Endodermal cell (in vitro differentiated cells): ENCODE measurements at regions not wholly inside any gene's neighbourhood (a gene's known extent, or its start where the extent isn't known, plus 50 kb on each side); places are given as distances from the start of the nearest gene placed in this dataset.

Experiments used
- DNase-seq: peaks from one replicate; pipeline ENCODE4 v3.0.0-alpha.2; 2017
- H3K27ac ChIP-seq: 2 replicates; pipeline ENCODE4 v1.5.1; 2013; ENCODE audit warnings: mild to moderate bottlenecking, low read depth, low read length, moderate library complexity
- H3K27me3 ChIP-seq: 2 replicates; pipeline ENCODE4 v1.6.1; 2013; ENCODE audit warnings: mild to moderate bottlenecking, low read length, moderate library complexity; ENCODE audit not compliant: insufficient read depth, control insufficient read depth, poor library complexity, severe bottlenecking
- H3K36me3 ChIP-seq: 2 replicates; pipeline ENCODE4 v1.7.0; 2013; ENCODE audit warnings: mild to moderate bottlenecking, low read length, moderate library complexity; ENCODE audit not compliant: control insufficient read depth, insufficient read depth
- H3K4me1 ChIP-seq: one replicate; pipeline ENCODE4 v1.7.0; 2013; ENCODE audit warnings: low read length; ENCODE audit not compliant: control insufficient read depth, insufficient read depth
- H3K4me3 ChIP-seq: 2 replicates; pipeline ENCODE4 v1.5.1; 2013; ENCODE audit warnings: mild to moderate bottlenecking, low read length, moderate library complexity
- H3K9ac ChIP-seq: 2 replicates; pipeline ENCODE4 v1.6.1; 2013; ENCODE audit warnings: mild to moderate bottlenecking, low read length, moderate library complexity; ENCODE audit not compliant: poor library complexity, severe bottlenecking; ENCODE audit errors: extremely low read depth
- H3K9me3 ChIP-seq: 2 replicates; pipeline ENCODE4 v1.6.1; 2013; ENCODE audit warnings: mild to moderate bottlenecking, low read length, moderate library complexity; ENCODE audit not compliant: control insufficient read depth
- H3K27ac Mint-ChIP-seq: 2 replicates; pipeline ENCODE4 v1.8.0; 2020; ENCODE audit warnings: mixed read lengths
- H3K27me3 Mint-ChIP-seq: 2 replicates; pipeline ENCODE4 v1.8.0; 2021; ENCODE audit warnings: mild to moderate bottlenecking, mixed read lengths; ENCODE audit not compliant: insufficient read depth
- H3K36me3 Mint-ChIP-seq: 2 replicates; pipeline ENCODE4 v1.8.0; 2020; ENCODE audit warnings: low read depth, mixed read lengths
- H3K4me1 Mint-ChIP-seq: 2 replicates; pipeline ENCODE4 v1.8.0; 2020; ENCODE audit warnings: mixed read lengths
- H3K4me3 Mint-ChIP-seq: 2 replicates; pipeline ENCODE4 v1.8.0; 2020; ENCODE audit warnings: mild to moderate bottlenecking, moderate library complexity, mixed read lengths
- H3K9me3 Mint-ChIP-seq: 2 replicates; pipeline ENCODE4 v1.8.0; 2020; ENCODE audit warnings: mild to moderate bottlenecking, mixed read lengths
- CTCF ChIP-seq: fragments of 200-600 bp; sonication (generic); conservative IDR thresholded peaks from 2 replicates; pipeline ENCODE4 v1.5.0; 2021; ENCODE audit warnings: antibody characterized with exemption, mild to moderate bottlenecking
- WGBS, 2 experiments: methylation state at CpG; one replicate each; pipeline versions ENCODE4 v1.1.5 to v1.1.7; 2013; ENCODE audit warnings: missing lambda C conversion rate in 2 of 2, mixed read lengths in 1 of 2; ENCODE audit not compliant: insufficient coverage in 1 of 2, insufficient read length in 1 of 2; 5-methylcytosine and 5-hydroxymethylcytosine counted together

DNA sequence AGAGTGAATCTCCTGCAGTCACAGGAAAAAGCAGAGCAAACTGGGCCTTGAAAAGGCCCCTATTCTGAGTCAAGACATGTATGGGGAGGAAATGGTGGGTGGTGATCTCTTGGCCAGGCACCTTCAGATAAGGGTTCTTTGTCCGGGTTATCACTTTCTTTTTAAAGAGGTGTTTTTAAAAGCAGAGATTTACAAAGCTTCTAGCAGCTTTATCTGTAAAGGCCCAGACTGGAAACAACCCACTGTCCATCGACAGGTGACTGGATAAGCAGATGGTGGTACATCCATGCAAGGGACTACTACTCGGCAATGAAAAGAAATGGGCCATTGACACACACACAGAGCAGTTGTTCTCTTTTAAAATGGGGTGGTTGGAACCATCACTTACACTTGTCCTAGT is 596.7 kb upstream of the MKI67 start:
- Histone ChIP-seq H3K27me3 (no peaks in the 10 kb centered on the region), H3K36me3 (no peaks in the 10 kb centered on the region), H3K4me3 (peak overlapping the region; percentile 24), H3K4me1 (peaks cover 10% of the 10 kb centered on the region), H3K9me3 (peaks cover 22% of the 10 kb centered on the region), H3K9ac (no peak overlapping the region), H3K27ac (no peak overlapping the region)
- Mint-ChIP-seq H3K36me3 (no peaks in the 10 kb centered on the region), H3K27ac (no peak overlapping the region), H3K4me3 (no peak overlapping the region), H3K4me1 (peaks cover 12% of the 10 kb centered on the region), H3K27me3 (no peaks in the 10 kb centered on the region), H3K9me3 (peaks cover 14% of the 10 kb centered on the region)
- 91 to 100% methylated on average over 3 of the region's 3 CpGs for WGBS, 2 experiments
- DNase-seq: no peak
- TF ChIP-seq CTCF: no peak

- no peak overlapping the region for H3K4me3 Mint-ChIP-seq
- 92 to 95% methylated on average over 7 to 14 of the region's 14 CpGs for WGBS, 2 experiments
- H3K36me3 Mint-ChIP-seq: no peaks in the 10 kb centered on the region
Observed at GRCh38 chr10:128723631-128724205, 597.5 kb upstream of the MKI67 start.

GRCh38 chr10:128725531-128725930 is 599.3 kb upstream of the MKI67 start:
- H3K9ac ChIP-seq: no peak overlapping the region
- TF ChIP-seq CTCF: no peak
- no peaks in the 10 kb centered on the region for H3K36me3 ChIP-seq
- H3K9me3 ChIP-seq: peaks cover 22% of the 10 kb centered on the region
- WGBS, 2 experiments: 93% methylated on average over 2 of the region's 2 CpGs; no CpG with 5 or more reads in 1 of the 2 experiments
- H3K27me3 ChIP-seq: peaks cover 10% of the 10 kb centered on the region
- peaks cover 18% of the 10 kb centered on the region for H3K4me1 ChIP-seq
- H3K4me1 Mint-ChIP-seq: peaks cover 21% of the 10 kb centered on the region
- no peak overlapping the region for H3K27ac ChIP-seq
- H3K36me3 Mint-ChIP-seq: no peaks in the 10 kb centered on the region
- peaks cover 4% of the 10 kb centered on the region for H3K27me3 Mint-ChIP-seq
- no peak overlapping the region for H3K4me3 ChIP-seq
- no peak overlapping the region for H3K27ac Mint-ChIP-seq
- no peak overlapping the region for H3K4me3 Mint-ChIP-seq
- no peak for DNase-seq
- peaks cover 14% of the 10 kb centered on the region for H3K9me3 Mint-ChIP-seq

More at GRCh38 chr10:128723631-128724205, 597.5 kb upstream of the MKI67 start:
- H3K27ac Mint-ChIP-seq: no peak overlapping the region
- Histone ChIP-seq H3K4me1 (peaks cover 17% of the 10 kb centered on the region), H3K27me3 (no peaks in the 10 kb centered on the region), H3K36me3 (no peaks in the 10 kb centered on the region), H3K27ac (no peak overlapping the region), H3K4me3 (peak overlapping the region; percentile 24), H3K9ac (no peak overlapping the region), H3K9me3 (peaks cover 22% of the 10 kb centered on the region)
- DNase-seq: no peak
- H3K27me3 Mint-ChIP-seq: peaks cover 4% of the 10 kb centered on the region
- peaks cover 14% of the 10 kb centered on the region for H3K9me3 Mint-ChIP-seq
- peaks cover 19% of the 10 kb centered on the region for H3K4me1 Mint-ChIP-seq
- TF ChIP-seq CTCF: no peak
